ENCODE measurements at regions not wholly inside any gene's neighbourhood (a gene's known extent, or its start where the extent isn't known, plus 50 kb on each side); places are given as distances from the start of the nearest gene placed in this dataset.

- DNase-seq: no peak
Measured at GRCh38 chr2:62564380-62565137, 58.6 kb upstream of the TMEM17 start.

- DNase-seq: no peak
Measured at GRCh38 chr2:62561586-62561985, 55.6 kb upstream of the TMEM17 start.

- no peak for DNase-seq
Measured at GRCh38 chr2:62559582-62559981, 53.6 kb upstream of the TMEM17 start.

- DNase-seq: no peak
Measured at GRCh38 chr2:62558743-62559142, 52.7 kb upstream of the TMEM17 start.

DNA sequence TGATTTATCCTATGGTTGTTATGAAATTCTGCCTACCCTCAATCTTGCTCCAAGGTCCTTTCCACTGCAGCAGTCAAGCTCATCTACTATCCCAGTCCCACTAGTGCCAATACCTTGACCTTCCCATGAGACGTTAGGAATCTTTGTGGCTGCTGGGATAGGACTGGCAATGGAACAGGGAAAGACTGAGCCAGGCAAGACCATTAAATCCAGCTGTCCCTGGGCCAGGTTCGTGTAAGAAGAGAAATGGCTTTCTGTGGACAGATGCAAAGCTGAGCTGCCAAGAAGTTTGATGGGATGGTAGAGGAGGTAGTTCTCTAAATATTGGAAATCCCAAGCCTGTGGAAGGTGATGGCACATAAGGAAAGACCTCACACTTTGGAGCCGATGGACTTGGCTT, 50.1 kb upstream of the TMEM17 start:
- DNase-seq: no peak
